CD4-positive, CD25-positive, alpha-beta regulatory T cell (primary cell): ENCODE measurements at regions not wholly inside any gene's neighbourhood (a gene's known extent, or its start where the extent isn't known, plus 50 kb on each side); places are given as distances from the start of the nearest gene placed in this dataset.
"Not testable (repeated sequence)": the region's sequence is repeated elsewhere in the genome, so short reads cannot be mapped to it uniquely, and the experiment has no call there.

ENCODE experiments used
- ATAC-seq, 2 donors: fragments of 150-1000 bp; cut with Tn5 transposase; one replicate each; pipeline ENCODE4 v1.10.0; 2021; ENCODE audit warnings: low read depth in 2 of 2, moderate number of reproducible peaks in 2 of 2, moderate library complexity in 1 of 2
- DNase-seq, 3 donors: peaks; one replicate each; pipeline versions ENCODE4 v3.0.0 to v3.0.0-alpha.2; 2012 to 2022; ENCODE audit warnings: mixed read lengths in 1 of 3
- H3K27ac ChIP-seq: one replicate; pipeline ENCODE4 v1.7.0; 2013; ENCODE audit warnings: mild to moderate bottlenecking, low read length; ENCODE audit not compliant: insufficient read depth, poor library complexity, severe bottlenecking
- H3K27me3 ChIP-seq: one replicate; pipeline ENCODE4 v1.7.0; 2013; ENCODE audit warnings: low read length; ENCODE audit not compliant: control insufficient read depth, insufficient read depth
- H3K36me3 ChIP-seq: one replicate; pipeline ENCODE4 v1.7.0; 2013; ENCODE audit warnings: mild to moderate bottlenecking, low read length, moderate library complexity; ENCODE audit not compliant: control insufficient read depth, insufficient read depth
- H3K4me1 ChIP-seq: 2 replicates; pipeline ENCODE4 v1.7.0; 2013; ENCODE audit warnings: mild to moderate bottlenecking, low read length; ENCODE audit not compliant: insufficient read depth, control insufficient read depth, poor library complexity, severe bottlenecking
- H3K4me3 ChIP-seq: one replicate; pipeline ENCODE4 v1.7.0; 2013; ENCODE audit warnings: low read depth, mild to moderate bottlenecking, low read length, moderate library complexity
- H3K9me3 ChIP-seq, 2 experiments: 1 replicate in 1 of 2; 2 replicates in 1 of 2; pipeline ENCODE4 v1.7.0; 2013; ENCODE audit warnings: low read length in 2 of 2, mild to moderate bottlenecking in 1 of 2, moderate library complexity in 1 of 2; ENCODE audit not compliant: control insufficient read depth in 2 of 2
- H3K27ac Mint-ChIP-seq, 3 donors: one replicate each; pipeline ENCODE4 v1.8.0; 2020 to 2022; ENCODE audit warnings: mild to moderate bottlenecking in 3 of 3, mixed read lengths in 3 of 3, moderate library complexity in 2 of 3
- H3K27me3 Mint-ChIP-seq: one replicate; pipeline ENCODE4 v1.8.0; 2022; ENCODE audit warnings: mild to moderate bottlenecking, mixed read lengths
- H3K36me3 Mint-ChIP-seq: one replicate; pipeline ENCODE4 v1.8.0; 2020; ENCODE audit warnings: mixed read lengths
- H3K4me1 Mint-ChIP-seq, 4 donors: one replicate each; pipeline ENCODE4 v1.8.0; 2020 to 2022; ENCODE audit warnings: mixed read lengths in 4 of 4, mild to moderate bottlenecking in 1 of 4
- H3K4me3 Mint-ChIP-seq, 4 donors: one replicate each; pipeline ENCODE4 v1.8.0; 2020 to 2022; ENCODE audit warnings: mild to moderate bottlenecking in 4 of 4, mixed read lengths in 4 of 4, moderate library complexity in 3 of 4
- H3K9me3 Mint-ChIP-seq, 7 donors: one replicate each; pipeline ENCODE4 v1.8.0; 2020 to 2022; ENCODE audit warnings: mixed read lengths in 7 of 7, mild to moderate bottlenecking in 3 of 7, moderate library complexity in 2 of 7

DNA sequence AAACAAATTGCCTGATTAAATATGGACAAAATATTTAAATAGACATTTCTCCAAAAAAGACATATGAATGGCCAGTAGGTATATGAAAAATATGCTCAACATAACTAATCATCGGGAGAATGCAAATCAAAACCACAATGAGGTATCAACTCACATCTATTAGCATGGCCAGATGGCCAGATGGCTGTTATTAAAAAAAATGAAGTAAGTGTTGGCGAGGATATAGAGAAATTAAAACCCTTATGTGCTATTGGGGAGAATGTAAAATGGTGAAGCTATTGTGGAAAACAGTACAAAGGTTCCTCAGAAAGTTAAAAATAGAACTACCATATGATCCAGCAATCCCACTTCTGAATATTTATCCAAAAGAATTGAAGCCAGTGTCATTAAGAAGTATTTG is 272.3 kb upstream of the ZNF804A start:
- ATAC-seq (no peak), DNase-seq (no peak)
- Histone ChIP-seq H3K36me3 (no peaks in the 10 kb centered on the region), H3K4me3 (no peak overlapping the region), H3K9me3 (no peaks in the 10 kb centered on the region), H3K4me1 (no peaks in the 10 kb centered on the region), H3K27ac (no peak overlapping the region), H3K27me3 (no peaks in the 10 kb centered on the region)
- Mint-ChIP-seq H3K27ac (no peak overlapping the region), H3K36me3 (no peaks in the 10 kb centered on the region), H3K27me3 (no peaks in the 10 kb centered on the region), H3K4me3 (no peak overlapping the region), H3K9me3 (peaks cover 0 to 11% (median 2%) of the 10 kb centered on the region in 7 donors), H3K4me1 (no peaks in the 10 kb centered on the region)

DNA sequence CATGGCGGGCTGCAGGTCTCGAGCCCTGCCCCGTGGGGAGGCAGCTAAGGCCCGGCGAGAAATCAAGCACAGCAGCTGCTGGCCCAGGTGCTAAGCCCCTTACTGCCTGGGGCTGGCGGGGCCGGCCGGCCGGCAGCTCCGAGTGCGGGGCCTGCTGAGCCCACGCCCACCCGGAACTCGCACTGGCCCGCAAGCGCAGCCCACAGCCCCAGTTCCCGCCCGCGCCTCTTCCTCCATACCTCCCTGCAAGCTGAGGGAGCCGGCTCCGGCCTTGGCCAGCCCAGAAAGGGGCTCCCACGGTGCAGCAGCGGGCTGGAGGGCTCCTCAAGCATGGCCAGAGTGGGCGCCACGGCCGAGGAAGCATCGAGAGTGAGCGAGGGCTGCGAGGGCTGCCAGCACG is 270.5 kb upstream of the ZNF804A start:
- H3K36me3 Mint-ChIP-seq, H3K4me1 ChIP-seq, H3K4me3 ChIP-seq, H3K4me1 Mint-ChIP-seq, H3K36me3 ChIP-seq, ATAC-seq, DNase-seq, H3K9me3 ChIP-seq, H3K27ac ChIP-seq, H3K27ac Mint-ChIP-seq, H3K27me3 ChIP-seq, H3K27me3 Mint-ChIP-seq, H3K4me3 Mint-ChIP-seq, H3K9me3 Mint-ChIP-seq: not testable (repeated sequence)

DNA sequence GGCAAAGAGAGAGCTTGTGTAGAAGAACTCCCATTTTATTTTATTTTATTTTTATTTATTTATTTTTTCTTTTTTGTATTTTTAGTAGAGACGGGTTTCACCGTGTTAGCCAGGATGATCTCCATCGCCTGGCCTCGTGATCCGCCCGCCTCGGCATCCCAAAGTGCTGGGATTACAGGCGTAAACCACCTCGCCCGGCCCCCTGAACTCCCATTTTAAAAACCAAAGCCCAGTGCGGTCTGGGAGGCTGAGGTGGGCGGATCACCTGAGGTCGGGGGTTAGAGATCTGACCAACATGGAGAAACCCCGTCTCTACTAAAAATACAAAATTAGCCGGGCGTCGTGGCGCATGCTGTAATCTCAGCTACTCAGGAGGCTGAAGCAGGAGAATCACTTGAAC is 267.8 kb upstream of the ZNF804A start:
- not testable (repeated sequence) for H3K27ac ChIP-seq, H3K4me3 ChIP-seq, H3K4me3 Mint-ChIP-seq, H3K27me3 Mint-ChIP-seq, H3K9me3 ChIP-seq, DNase-seq, H3K36me3 Mint-ChIP-seq, H3K27me3 ChIP-seq, H3K4me1 ChIP-seq, H3K36me3 ChIP-seq, H3K27ac Mint-ChIP-seq, H3K4me1 Mint-ChIP-seq, ATAC-seq
- peaks cover 0 to 11% (median 4%) of the 10 kb centered on the region in 7 donors for H3K9me3 Mint-ChIP-seq

DNA sequence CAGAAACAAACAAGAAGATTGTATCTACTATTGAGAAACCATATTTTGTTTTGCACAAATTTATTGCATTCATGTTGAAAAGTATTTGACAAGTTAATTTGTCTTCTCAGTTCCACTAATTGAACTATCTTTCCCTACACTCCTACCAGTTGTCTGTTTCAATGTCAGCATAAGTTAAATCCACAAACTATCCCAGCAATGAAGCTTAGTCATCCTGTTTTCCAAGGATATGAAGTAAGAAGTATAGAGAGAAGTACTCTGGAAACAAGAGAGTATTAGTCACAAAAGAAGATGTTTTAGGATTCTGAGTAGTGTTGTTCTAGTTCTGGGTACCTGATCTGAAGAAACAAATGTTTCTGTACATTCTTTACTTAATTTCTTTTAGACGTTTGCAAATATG is 261.6 kb upstream of the ZNF804A start:
- Mint-ChIP-seq H3K27ac (no peak overlapping the region), H3K4me3 (no peak overlapping the region), H3K4me1 (no peaks in the 10 kb centered on the region), H3K36me3 (no peaks in the 10 kb centered on the region), H3K27me3 (no peaks in the 10 kb centered on the region), H3K9me3 (peaks cover 0 to 8% (median 4%) of the 10 kb centered on the region in 7 donors)
- DNase-seq (no peak), ATAC-seq (no peak)
- no peaks in the 10 kb centered on the region for H3K9me3 ChIP-seq
- H3K27me3 ChIP-seq: no peaks in the 10 kb centered on the region
- H3K4me1 ChIP-seq: no peaks in the 10 kb centered on the region
- H3K36me3 ChIP-seq: no peaks in the 10 kb centered on the region
- H3K4me3 ChIP-seq: no peak overlapping the region
- H3K27ac ChIP-seq: no peak overlapping the region

DNA sequence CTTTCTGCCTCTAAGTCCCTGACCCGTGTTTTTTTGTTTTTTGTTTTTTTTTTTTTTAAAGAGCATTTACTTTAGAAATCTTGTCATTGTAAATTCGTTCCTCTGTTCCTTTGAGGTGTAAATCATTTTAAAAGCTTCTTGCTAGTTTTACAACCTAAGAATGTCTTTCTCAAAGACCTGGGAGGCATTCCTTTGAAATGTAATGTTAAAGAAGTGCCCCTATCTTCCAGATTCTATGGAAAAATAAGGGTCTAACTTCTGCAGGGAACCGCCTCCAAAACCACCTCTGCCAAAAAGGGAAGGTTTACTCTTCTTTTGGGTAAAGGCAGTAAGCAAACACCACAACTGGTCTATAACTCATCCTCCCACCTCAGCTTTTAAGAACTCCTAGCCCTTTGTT is 259.6 kb upstream of the ZNF804A start:
- Histone ChIP-seq H3K9me3 (no peaks in the 10 kb centered on the region), H3K36me3 (no peaks in the 10 kb centered on the region), H3K4me1 (no peaks in the 10 kb centered on the region), H3K27me3 (no peaks in the 10 kb centered on the region), H3K4me3 (no peak overlapping the region), H3K27ac (no peak overlapping the region)
- Mint-ChIP-seq H3K27me3 (no peaks in the 10 kb centered on the region), H3K27ac (no peak overlapping the region), H3K4me1 (no peaks in the 10 kb centered on the region), H3K4me3 (no peak overlapping the region), H3K36me3 (no peaks in the 10 kb centered on the region), H3K9me3 (peaks cover 0 to 8% (median 4%) of the 10 kb centered on the region in 7 donors)
- no peak for ATAC-seq
- no peak for DNase-seq

DNA sequence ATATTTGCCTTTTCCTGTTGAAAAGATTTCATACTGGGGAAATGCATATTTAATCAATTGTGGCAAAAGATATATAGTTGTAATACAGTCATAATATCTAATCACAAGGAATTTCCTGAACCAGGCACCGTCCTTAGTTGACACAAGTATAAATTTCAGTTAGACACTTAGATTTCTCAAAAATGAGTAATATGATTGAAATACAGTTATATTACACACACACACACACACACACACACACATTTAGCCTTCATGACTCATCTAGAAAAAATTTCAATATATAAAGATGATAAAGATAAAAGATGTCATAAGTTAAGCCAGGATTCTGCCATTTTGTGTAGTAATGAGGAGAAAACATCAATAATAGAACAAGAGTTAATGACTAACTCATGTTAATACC is 258.4 kb upstream of the ZNF804A start:
- Mint-ChIP-seq H3K4me1 (no peaks in the 10 kb centered on the region), H3K27me3 (no peaks in the 10 kb centered on the region), H3K36me3 (no peaks in the 10 kb centered on the region), H3K9me3 (peaks cover 0 to 9% (median 4%) of the 10 kb centered on the region in 7 donors), H3K27ac (no peak overlapping the region), H3K4me3 (no peak overlapping the region)
- H3K4me3 ChIP-seq: no peak overlapping the region
- H3K9me3 ChIP-seq: no peaks in the 10 kb centered on the region
- no peaks in the 10 kb centered on the region for H3K36me3 ChIP-seq
- DNase-seq (no peak), ATAC-seq (no peak)
- H3K27ac ChIP-seq: no peak overlapping the region
- no peaks in the 10 kb centered on the region for H3K27me3 ChIP-seq
- H3K4me1 ChIP-seq: no peaks in the 10 kb centered on the region

DNA sequence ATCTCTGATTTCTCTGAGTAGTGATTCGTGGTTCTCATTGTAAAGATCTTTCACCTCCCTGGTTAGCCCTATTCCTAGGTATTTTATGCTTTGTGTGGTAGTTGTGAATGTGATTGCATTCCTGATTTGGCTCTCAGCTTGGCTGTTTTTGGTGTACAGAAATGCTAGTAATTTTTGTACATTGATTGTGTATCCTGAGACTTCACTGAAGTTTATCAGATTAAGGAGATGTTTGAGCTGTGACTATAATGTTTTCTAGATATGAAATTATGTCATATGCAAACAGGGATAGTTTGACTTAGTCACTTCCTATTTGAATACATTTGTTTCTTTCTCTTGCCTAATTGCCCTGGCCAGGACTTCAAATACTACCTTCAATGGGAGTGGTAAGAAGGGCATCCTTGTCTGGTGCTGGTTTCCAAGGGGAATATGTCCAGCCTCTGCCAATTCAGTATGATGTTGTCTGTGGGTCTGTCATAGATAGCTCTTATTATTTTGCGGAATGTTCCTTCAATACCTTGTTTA is 251.9 kb upstream of the ZNF804A start:
- Mint-ChIP-seq H3K27me3 (no peaks in the 10 kb centered on the region), H3K4me1 (no peaks in the 10 kb centered on the region)

DNA sequence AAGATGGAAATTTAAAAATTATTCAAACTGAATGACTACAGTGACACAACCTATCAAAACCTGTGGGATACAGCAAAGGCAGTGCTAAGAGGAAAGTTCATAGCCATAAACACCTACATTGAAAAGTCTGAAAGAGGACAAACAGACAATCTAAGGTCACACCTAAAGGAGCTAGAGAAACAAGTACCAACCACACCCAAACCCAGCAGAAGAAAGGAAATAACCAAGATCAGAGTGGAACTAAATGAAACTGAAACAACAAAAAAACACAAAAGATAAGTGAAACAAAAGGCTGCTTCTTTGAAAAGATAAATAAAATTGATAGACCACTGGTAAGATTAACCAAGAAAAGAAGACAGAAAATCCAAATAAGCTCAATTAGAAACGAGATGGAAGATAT is 247.2 kb upstream of the ZNF804A start:
- no peak overlapping the region for H3K27ac ChIP-seq
- no peak overlapping the region for H3K4me3 ChIP-seq
- Mint-ChIP-seq H3K27me3 (no peaks in the 10 kb centered on the region), H3K36me3 (no peaks in the 10 kb centered on the region), H3K9me3 (peaks cover 2 to 24% (median 6%) of the 10 kb centered on the region in 7 donors), H3K4me1 (no peaks in the 10 kb centered on the region), H3K4me3 (no peak overlapping the region), H3K27ac (no peak overlapping the region)
- H3K36me3 ChIP-seq: no peaks in the 10 kb centered on the region
- no peaks in the 10 kb centered on the region for H3K27me3 ChIP-seq
- DNase-seq: peak in 1 of 3 donors; percentile 31
- no peak for ATAC-seq
- peaks cover 0 to 4% of the 10 kb centered on the region in 2 experiments for H3K9me3 ChIP-seq
- no peaks in the 10 kb centered on the region for H3K4me1 ChIP-seq

More for the DNA sequence above, 251.9 kb upstream of the ZNF804A start:
- H3K4me3 Mint-ChIP-seq: no peak overlapping the region
- no peak overlapping the region for H3K27ac Mint-ChIP-seq
- H3K27me3 ChIP-seq: no peaks in the 10 kb centered on the region
- H3K4me3 ChIP-seq: no peak overlapping the region
- H3K36me3 ChIP-seq: no peaks in the 10 kb centered on the region
- peaks cover 0 to 4% of the 10 kb centered on the region in 2 experiments for H3K9me3 ChIP-seq
- peaks cover 2 to 24% (median 7%) of the 10 kb centered on the region in 7 donors for H3K9me3 Mint-ChIP-seq
- no peaks in the 10 kb centered on the region for H3K36me3 Mint-ChIP-seq
- no peaks in the 10 kb centered on the region for H3K4me1 ChIP-seq
- ATAC-seq: no peak
- DNase-seq: no peak
- H3K27ac ChIP-seq: no peak overlapping the region
